ENCODE measurements at regions not wholly inside any gene's neighbourhood (a gene's known extent, or its start where the extent isn't known, plus 50 kb on each side); places are given as distances from the start of the nearest gene placed in this dataset.

DNA sequence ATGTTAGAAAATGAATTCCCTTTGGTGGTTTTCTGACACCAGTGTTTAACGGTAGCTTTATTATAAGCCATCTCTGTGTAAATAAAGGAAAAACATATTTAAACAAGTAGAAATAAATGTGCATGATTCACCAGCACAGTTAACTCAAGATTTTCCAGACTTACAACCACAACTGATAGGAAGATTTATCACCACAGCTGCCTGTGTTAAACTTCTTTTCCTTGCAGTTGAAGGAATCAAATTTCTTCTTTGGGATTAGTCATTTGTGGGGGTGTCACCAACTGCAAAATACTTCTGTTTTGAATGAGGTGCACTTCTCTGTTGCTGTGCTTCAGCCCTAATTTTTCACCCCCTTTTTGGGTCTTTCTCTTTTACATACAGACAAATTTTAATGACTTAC is 128.1 kb upstream of the STK26 start:
- DNase-seq (ENCODE audit: low read depth): no peak

DNA sequence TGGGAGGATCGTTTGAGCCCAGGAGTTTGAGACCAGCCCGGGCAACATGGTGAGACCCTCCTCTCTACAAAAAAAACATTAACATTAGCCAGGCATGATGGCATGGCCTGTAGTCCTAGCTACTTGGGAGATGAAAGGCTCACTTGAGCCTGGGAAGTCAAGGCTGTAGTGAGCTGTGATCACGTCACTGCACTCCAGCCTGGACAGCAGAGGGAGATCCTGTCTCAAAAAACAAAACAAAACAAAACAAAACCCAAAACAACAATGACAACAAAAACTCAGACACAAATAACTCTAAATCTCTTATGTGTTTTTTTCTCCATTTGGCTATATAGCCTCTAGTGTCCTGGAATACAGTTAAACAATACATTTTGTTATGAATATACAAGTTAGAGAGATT is 127.3 kb upstream of the STK26 start:
- no peak for DNase-seq (ENCODE audit: low read depth)

DNA sequence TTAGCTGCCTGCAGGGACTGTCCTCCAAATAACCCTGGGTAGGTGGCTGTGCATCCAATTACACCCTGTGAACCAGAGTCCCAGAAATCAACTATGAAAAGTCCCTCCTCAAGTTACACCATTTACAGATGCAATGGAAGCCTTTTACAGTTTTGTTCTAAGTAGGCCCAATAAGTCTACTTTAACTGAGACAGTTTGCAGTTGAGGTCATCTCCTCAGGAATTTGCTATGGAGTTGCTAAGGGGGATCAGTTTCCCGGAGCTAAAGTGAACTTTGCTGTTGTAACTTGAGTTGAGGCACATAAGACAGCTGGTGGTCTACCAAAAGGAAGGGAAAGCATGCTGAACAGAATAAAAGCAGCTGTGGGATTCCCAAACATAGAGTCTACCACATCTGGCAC is 121.6 kb upstream of the STK26 start:
- DNase-seq (ENCODE audit: low read depth): no peak

DNA sequence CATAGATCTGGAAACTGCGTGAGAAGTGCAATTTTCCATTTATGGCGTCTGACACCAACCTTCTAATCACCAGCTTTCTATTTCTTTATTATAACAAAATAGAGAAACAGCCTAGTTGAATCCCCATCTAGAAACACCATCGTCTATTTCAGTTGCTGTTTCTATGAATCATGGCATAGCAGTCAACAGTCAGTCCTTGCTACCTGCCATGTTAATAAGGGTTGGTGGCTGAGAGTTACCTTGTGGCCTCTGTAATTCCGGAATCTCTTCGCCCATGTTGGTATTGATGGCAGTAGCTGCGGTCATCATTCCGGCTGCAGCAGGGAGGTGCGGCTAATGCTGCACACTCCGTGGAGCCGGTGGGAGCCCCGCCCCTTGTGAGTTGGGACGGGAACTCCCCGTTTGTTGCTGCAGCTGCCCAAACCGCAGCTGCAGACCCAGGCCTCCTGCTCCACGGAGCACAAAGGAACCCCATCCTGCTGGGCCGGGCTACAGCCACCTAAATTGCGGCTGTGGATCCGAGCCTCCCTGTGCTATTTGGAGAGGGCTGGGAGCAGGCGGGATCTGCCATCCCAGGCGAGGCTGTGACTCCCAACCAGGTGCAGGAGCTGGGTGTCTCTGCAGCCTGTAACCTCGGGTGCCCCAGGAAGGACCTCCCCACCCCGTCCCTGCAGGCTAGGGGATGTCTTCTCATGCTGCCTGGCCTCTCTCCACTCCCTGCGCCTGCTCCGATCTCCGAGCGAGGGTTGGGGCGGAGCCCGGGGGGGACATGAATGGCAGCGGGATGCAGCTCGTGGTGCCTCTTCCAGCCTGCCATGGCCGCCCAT is 115.4 kb upstream of the STK26 start:
- DNase-seq (ENCODE audit: low read depth): no peak

DNA sequence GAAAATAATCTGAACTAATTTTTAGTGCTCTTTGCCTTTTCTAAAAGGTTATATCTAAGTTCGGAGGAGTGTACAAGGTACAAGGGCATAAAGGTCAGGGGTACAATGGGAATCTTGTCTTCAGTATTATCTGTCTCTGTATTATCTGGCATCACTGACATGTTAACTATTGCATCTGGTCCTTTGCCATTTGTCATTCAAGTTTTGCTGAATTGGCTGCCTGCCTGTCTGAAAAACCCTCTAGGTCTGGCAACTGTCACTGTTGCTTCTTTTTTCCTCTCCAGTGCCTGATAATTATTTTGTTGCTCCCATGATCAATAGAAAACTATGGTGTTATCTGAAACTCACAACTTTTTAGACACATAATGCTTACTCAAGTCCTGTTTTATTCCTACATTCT is 112.5 kb upstream of the STK26 start:
- no peak for DNase-seq (ENCODE audit: low read depth)

DNA sequence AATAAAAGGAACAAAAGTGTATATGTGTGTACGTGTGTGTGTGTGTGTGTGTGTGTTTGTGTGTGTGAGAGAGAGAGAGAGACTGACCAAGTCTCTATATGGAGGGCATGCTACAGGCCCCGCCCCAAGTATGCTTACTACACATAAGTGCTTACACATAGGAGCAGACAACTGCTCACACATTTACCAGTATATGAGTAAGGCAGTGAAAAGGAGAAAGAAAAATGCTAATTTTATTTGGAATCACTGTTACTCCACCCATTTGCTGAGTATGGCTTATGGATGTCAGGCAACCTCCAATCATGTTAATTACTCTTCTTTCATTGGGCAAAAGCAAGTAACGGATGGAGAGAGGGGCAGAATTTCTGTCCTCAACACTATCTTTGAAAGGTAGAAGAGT is 107.6 kb upstream of the STK26 start:
- no peak for DNase-seq (ENCODE audit: low read depth)

GRCh38 chrX:131917588-131917987 is 105.5 kb upstream of the STK26 start:
- no peak for DNase-seq (ENCODE audit: low read depth)

DNA sequence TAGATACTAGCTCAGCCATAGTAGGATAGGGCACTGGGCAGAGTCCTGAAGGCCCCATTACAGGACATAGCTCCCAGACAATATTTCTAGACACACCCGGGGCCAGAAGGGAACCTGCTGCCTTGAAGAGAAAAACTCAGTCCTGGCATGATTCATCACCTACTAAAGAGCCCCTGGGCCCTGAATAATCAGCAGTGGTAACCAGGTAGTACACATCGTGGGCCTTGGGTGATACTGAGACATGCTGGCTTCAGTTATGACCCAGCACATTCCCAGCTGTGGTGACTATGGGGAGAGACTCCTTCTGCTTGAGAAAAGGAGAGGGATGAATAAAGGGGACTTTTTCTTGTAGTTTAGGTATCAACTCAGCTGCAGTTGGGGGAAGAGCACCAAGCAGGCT is 104.3 kb upstream of the STK26 start:
- no peak for DNase-seq (ENCODE audit: low read depth)

DNA sequence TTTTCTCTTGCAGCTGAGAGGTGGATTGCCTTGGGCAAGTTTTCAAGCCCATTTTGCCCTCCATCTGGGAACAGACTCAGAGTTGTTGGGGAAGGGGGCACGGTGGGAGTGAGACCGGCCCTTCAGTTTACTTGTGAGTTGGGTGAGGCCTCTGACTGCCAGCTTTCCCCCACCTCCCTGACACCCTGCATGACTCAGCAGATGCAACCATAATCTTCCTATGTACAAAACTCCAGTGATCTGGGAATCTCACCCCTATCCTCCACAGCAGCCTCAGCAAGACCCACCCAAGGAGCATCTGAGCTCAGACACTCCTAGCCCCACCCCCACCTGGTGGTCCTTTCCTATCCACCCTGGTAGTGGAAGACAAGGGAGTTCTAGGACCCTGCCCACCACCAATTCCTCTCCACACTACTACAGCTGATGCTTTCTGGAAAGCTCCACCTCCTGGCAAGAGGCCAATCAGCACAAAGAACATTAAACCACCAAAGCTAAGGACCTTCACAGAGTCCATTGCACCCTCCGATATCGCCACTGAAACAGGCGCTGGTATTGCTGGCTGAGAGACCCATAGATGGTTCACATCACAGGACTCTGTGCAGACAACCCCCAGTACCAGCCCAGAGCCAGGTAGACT is 99.4 kb upstream of the STK26 start:
- no peak for DNase-seq (ENCODE audit: low read depth)

- DNase-seq (ENCODE audit: low read depth): no peak
These were observed 84.4 kb upstream of the STK26 start for GRCh38 chrX:131938749-131939148.

DNA sequence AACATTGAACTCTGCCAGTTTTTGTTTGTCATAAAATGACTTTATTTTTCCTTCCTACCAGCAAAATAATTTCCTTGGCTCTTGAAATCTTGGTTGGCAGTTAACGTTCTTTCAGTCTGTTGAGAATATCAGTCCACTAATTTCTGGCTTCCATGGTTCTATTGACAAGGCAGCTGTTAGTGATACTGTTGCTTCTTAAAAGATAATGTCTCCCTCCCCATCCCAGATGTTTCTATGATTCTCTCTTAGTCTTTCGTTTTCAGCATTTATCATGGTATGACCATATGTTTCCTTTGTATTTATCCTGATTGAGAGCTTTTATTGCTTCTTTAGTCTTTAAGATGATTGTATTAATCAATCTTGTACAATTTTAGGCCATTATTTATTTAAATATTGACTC is 81.1 kb upstream of the STK26 start:
- no peak for DNase-seq (ENCODE audit: low read depth)

GRCh38 chrX:131944936-131945902 is 77.9 kb upstream of the STK26 start:
- no peak for DNase-seq (ENCODE audit: low read depth)

- no peak for DNase-seq (ENCODE audit: low read depth)
These were observed 71.9 kb upstream of the STK26 start for GRCh38 chrX:131951166-131951565.

GRCh38 chrX:131955099-131955777 is 67.9 kb upstream of the STK26 start:
- DNase-seq (ENCODE audit: low read depth): no peak

DNA sequence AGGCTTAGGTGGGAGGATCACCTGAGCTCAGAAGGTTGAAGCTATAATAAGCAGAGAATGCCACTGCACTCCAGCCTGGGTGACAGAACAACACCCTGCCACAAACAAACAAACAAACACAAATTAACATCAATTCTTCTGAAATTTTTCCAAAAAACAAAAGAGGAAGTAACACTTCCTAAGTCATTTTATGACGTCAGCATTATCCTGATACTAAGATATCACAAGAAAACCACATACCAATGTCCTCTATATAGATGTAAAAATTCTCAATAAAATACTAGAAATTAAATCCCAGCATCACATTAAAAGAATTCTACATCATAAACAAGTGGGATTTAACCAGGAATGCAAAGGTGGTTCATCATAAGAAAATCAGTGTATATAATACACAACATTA is 64.4 kb upstream of the STK26 start:
- no peak for DNase-seq (ENCODE audit: low read depth)

- no peak for DNase-seq (ENCODE audit: low read depth)
These were observed 52.8 kb upstream of the STK26 start for GRCh38 chrX:131970347-131970746.
